ENCODE measurements at regions not wholly inside any gene's neighbourhood (a gene's known extent, or its start where the extent isn't known, plus 50 kb on each side); places are given as distances from the start of the nearest gene placed in this dataset.

GRCh38 chr14:101491841-101492240 lies 69.5 kb upstream of the DIO3 start:
- DNase-seq (ENCODE audit: low spot score in 2 of 2) (peak in 1 of 2 donors; percentile 9), ATAC-seq (no peak)
- Mint-ChIP-seq H3K9me3 (peaks cover 3 to 10% of the 10 kb centered on the region in 2 donors), H3K27ac (no peak overlapping the region), H3K36me3 (peaks cover 0 to 6% of the 10 kb centered on the region in 2 donors)

- DNase-seq (ENCODE audit: low spot score in 2 of 2): peak in 1 of 2 donors; percentile 38
- Mint-ChIP-seq H3K27ac (no peak overlapping the region), H3K36me3 (peaks cover 0 to 6% of the 10 kb centered on the region in 2 donors), H3K9me3 (peaks cover 3 to 8% of the 10 kb centered on the region in 2 donors)
- no peak for ATAC-seq
Measured at GRCh38 chr14:101492716-101493115, 68.6 kb upstream of the DIO3 start.

- DNase-seq (ENCODE audit: low spot score in 2 of 2) (no peak), ATAC-seq (no peak)
- peaks cover 0 to 3% of the 10 kb centered on the region in 2 donors for H3K9me3 Mint-ChIP-seq
- H3K36me3 Mint-ChIP-seq: no peaks in the 10 kb centered on the region
- H3K27ac Mint-ChIP-seq: no peak overlapping the region
Measured at GRCh38 chr14:101494826-101495225, 66.5 kb upstream of the DIO3 start.

- no peak overlapping the region for H3K27ac Mint-ChIP-seq
- no peak for DNase-seq (ENCODE audit: low spot score in 2 of 2)
Measured at GRCh38 chr14:101495284-101495683, 66.0 kb upstream of the DIO3 start.

GRCh38 chr14:101495827-101496775 lies 65.2 kb upstream of the DIO3 start:
- DNase-seq (ENCODE audit: low spot score in 2 of 2): peak in 1 of 2 donors; percentile 43
- no peak for ATAC-seq
- H3K27ac Mint-ChIP-seq: no peak overlapping the region

More at GRCh38 chr14:101495284-101495683, 66.0 kb upstream of the DIO3 start:
- Mint-ChIP-seq H3K9me3 (peaks cover 0 to 3% of the 10 kb centered on the region in 2 donors), H3K36me3 (no peaks in the 10 kb centered on the region)
- no peak for ATAC-seq

GRCh38 chr14:101496776-101497683 lies 64.3 kb upstream of the DIO3 start:
- no peak for ATAC-seq
- no peak overlapping the region for H3K27ac Mint-ChIP-seq
- H3K9me3 Mint-ChIP-seq: peaks cover 0 to 3% of the 10 kb centered on the region in 2 donors
- H3K36me3 Mint-ChIP-seq: no peaks in the 10 kb centered on the region
- DNase-seq (ENCODE audit: low spot score in 2 of 2): peak in 1 of 2 donors; percentile 13

More at GRCh38 chr14:101495827-101496775, 65.2 kb upstream of the DIO3 start:
- peaks cover 0 to 3% of the 10 kb centered on the region in 2 donors for H3K9me3 Mint-ChIP-seq
- no peaks in the 10 kb centered on the region for H3K36me3 Mint-ChIP-seq

GRCh38 chr14:101497684-101498525 lies 63.4 kb upstream of the DIO3 start:
- ATAC-seq: no peak
- Mint-ChIP-seq H3K27ac (peak overlapping the region in 1 of 2 donors; percentile 57), H3K36me3 (no peaks in the 10 kb centered on the region), H3K9me3 (peaks cover 0 to 3% of the 10 kb centered on the region in 2 donors)
- peak in 1 of 2 donors; percentile 16 for DNase-seq (ENCODE audit: low spot score in 2 of 2)

GRCh38 chr14:101498526-101498860 lies 62.8 kb upstream of the DIO3 start:
- ATAC-seq (no peak), DNase-seq (ENCODE audit: low spot score in 2 of 2) (peak in 1 of 2 donors; percentile 23)
- peaks cover 0 to 3% of the 10 kb centered on the region in 2 donors for H3K9me3 Mint-ChIP-seq
- H3K27ac Mint-ChIP-seq: no peak overlapping the region
- no peaks in the 10 kb centered on the region for H3K36me3 Mint-ChIP-seq

- ATAC-seq (no peak), DNase-seq (ENCODE audit: low spot score in 2 of 2) (peak in 1 of 2 donors; percentile 44)
- H3K27ac Mint-ChIP-seq: no peak overlapping the region
- no peaks in the 10 kb centered on the region for H3K36me3 Mint-ChIP-seq
- H3K9me3 Mint-ChIP-seq: no peaks in the 10 kb centered on the region
Measured at GRCh38 chr14:101499080-101499479, 62.2 kb upstream of the DIO3 start.

- Mint-ChIP-seq H3K36me3 (no peaks in the 10 kb centered on the region), H3K9me3 (no peaks in the 10 kb centered on the region), H3K27ac (no peak overlapping the region)
Measured at GRCh38 chr14:101499513-101499912, 61.8 kb upstream of the DIO3 start.

GRCh38 chr14:101500061-101500460 lies 61.2 kb upstream of the DIO3 start:
- DNase-seq (ENCODE audit: low spot score in 2 of 2) (peak in 1 of 2 donors; percentile 30), ATAC-seq (no peak)
- Mint-ChIP-seq H3K36me3 (no peaks in the 10 kb centered on the region), H3K27ac (no peak overlapping the region), H3K9me3 (no peaks in the 10 kb centered on the region)

More at GRCh38 chr14:101499513-101499912, 61.8 kb upstream of the DIO3 start:
- DNase-seq (ENCODE audit: low spot score in 2 of 2) (peak in 1 of 2 donors; percentile 21), ATAC-seq (no peak)

GRCh38 chr14:101500681-101501080 lies 60.6 kb upstream of the DIO3 start:
- ATAC-seq: no peak

GRCh38 chr14:101501341-101501740 lies 60.0 kb upstream of the DIO3 start:
- Mint-ChIP-seq H3K36me3 (no peaks in the 10 kb centered on the region), H3K9me3 (no peaks in the 10 kb centered on the region), H3K27ac (no peak overlapping the region)
- ATAC-seq (no peak), DNase-seq (ENCODE audit: low spot score in 2 of 2) (peak in 1 of 2 donors; percentile 14)

More at GRCh38 chr14:101500681-101501080, 60.6 kb upstream of the DIO3 start:
- peak in 1 of 2 donors; percentile 38 for DNase-seq (ENCODE audit: low spot score in 2 of 2)
- Mint-ChIP-seq H3K36me3 (no peaks in the 10 kb centered on the region), H3K27ac (no peak overlapping the region), H3K9me3 (no peaks in the 10 kb centered on the region)

GRCh38 chr14:101501858-101502615 lies 59.3 kb upstream of the DIO3 start:
- H3K36me3 Mint-ChIP-seq: no peaks in the 10 kb centered on the region
- no peaks in the 10 kb centered on the region for H3K9me3 Mint-ChIP-seq
- DNase-seq (ENCODE audit: low spot score in 2 of 2) (peak in 1 of 2 donors; percentile 26), ATAC-seq (no peak)
- H3K27ac Mint-ChIP-seq: no peak overlapping the region

GRCh38 chr14:101502761-101503392 lies 58.4 kb upstream of the DIO3 start:
- DNase-seq (ENCODE audit: low spot score in 2 of 2) (peak in 1 of 2 donors; percentile 38), ATAC-seq (no peak)
- Mint-ChIP-seq H3K27ac (no peak overlapping the region), H3K9me3 (no peaks in the 10 kb centered on the region), H3K36me3 (no peaks in the 10 kb centered on the region)

All from activated naive CD4-positive, alpha-beta T cell treated with anti-CD3 and anti-CD28 coated beads, Interleukin-2, amount 50 U/mL, for 72 hours (primary cell).